Neutrophil (primary cell): ENCODE measurements at regions not wholly inside any gene's neighbourhood (a gene's known extent, or its start where the extent isn't known, plus 50 kb on each side); places are given as distances from the start of the nearest gene placed in this dataset.

Source experiments
- H3K27ac ChIP-seq: fragments of 200-600 bp; sonication (generic); 2 replicates; pipeline ENCODE4 v1.5.1; 2016; ENCODE audit warnings: mild to moderate bottlenecking, moderate library complexity
- H3K27me3 ChIP-seq: fragments of 200-600 bp; sonication (generic); 2 replicates; pipeline ENCODE4 v1.6.0; 2016; ENCODE audit warnings: mild to moderate bottlenecking
- H3K36me3 ChIP-seq: fragments of 200-600 bp; sonication (generic); 2 replicates; pipeline ENCODE4 v1.5.1; 2017
- H3K4me1 ChIP-seq, 2 experiments: fragments of 200-600 bp in 1 of 2; sonication (generic) in 1 of 2; 1 replicate in 1 of 2; 2 replicates in 1 of 2; pipeline versions ENCODE4 v1.5.1 to v1.6.1; 2013 to 2016; ENCODE audit warnings: low read depth in 1 of 2, low read length in 1 of 2, mild to moderate bottlenecking in 1 of 2, moderate library complexity in 1 of 2; ENCODE audit not compliant: control insufficient read depth in 1 of 2, insufficient read depth in 1 of 2
- H3K4me3 ChIP-seq, 2 experiments: fragments of 200-600 bp in 1 of 2; sonication (generic) in 1 of 2; 1 replicate in 1 of 2; 2 replicates in 1 of 2; pipeline ENCODE4 v1.5.1; 2013 to 2016; ENCODE audit warnings: low read depth in 1 of 2, low read length in 1 of 2, mild to moderate bottlenecking in 1 of 2, moderate library complexity in 1 of 2
- H3K9me3 ChIP-seq: fragments of 200-600 bp; sonication (generic); 2 replicates; pipeline ENCODE4 v1.5.1; 2016
- TF ChIP-seq, protein P1 (sequence below): fragments of 200-600 bp; sonication (generic); IDR thresholded peaks from 2 replicates; pipeline ENCODE4 v1.5.1; 2016; ENCODE audit warnings: antibody characterized with exemption

DNA sequence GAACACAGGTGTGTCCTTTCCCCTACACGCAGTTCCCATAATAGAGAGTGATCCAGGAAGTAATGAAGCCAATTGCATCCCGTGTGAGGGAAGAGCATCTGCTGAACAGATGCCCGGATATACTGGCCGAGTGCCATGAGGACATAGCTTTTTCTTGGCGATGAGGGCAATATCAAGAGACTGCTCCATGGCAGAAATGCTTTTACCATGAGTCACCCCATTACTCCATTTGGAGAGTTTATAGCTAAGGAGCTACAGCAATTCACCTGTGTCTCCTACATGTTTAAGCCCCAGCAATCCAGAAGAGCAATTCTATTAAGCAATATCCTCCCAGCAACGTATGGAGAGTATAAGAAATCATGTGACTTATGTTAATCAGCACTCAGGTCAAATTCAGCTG lies 222.0 kb upstream of the KLF4 start:
- H3K9me3 ChIP-seq: no peaks in the 10 kb centered on the region
- H3K27ac ChIP-seq: no peak overlapping the region
- no peaks in the 10 kb centered on the region for H3K27me3 ChIP-seq
- no peak overlapping the region for H3K4me3 ChIP-seq
- TF ChIP-seq, protein P1, sequence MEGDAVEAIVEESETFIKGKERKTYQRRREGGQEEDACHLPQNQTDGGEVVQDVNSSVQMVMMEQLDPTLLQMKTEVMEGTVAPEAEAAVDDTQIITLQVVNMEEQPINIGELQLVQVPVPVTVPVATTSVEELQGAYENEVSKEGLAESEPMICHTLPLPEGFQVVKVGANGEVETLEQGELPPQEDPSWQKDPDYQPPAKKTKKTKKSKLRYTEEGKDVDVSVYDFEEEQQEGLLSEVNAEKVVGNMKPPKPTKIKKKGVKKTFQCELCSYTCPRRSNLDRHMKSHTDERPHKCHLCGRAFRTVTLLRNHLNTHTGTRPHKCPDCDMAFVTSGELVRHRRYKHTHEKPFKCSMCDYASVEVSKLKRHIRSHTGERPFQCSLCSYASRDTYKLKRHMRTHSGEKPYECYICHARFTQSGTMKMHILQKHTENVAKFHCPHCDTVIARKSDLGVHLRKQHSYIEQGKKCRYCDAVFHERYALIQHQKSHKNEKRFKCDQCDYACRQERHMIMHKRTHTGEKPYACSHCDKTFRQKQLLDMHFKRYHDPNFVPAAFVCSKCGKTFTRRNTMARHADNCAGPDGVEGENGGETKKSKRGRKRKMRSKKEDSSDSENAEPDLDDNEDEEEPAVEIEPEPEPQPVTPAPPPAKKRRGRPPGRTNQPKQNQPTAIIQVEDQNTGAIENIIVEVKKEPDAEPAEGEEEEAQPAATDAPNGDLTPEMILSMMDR: no peak
- peaks cover 25 to 26% of the 10 kb centered on the region in 2 experiments for H3K4me1 ChIP-seq
- H3K36me3 ChIP-seq: no peaks in the 10 kb centered on the region

DNA sequence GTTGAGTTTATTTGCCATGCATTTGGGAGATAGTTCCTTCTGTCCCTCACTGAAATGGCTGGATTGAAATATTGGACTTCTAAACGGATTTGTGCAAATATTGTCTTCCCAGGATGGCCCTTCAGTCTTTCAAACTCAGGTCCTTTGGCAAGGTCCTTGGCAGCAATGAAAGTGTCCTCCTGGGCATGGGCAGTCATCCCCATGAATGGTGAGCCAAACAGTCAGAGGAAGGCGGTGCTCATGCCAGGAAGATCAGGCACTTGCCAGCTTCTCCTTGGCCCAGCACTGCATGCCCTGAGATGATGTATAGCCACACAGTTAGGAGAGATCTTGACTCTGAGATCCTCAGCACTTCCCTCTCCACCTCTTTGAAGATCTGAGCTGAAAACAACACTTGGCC lies 221.4 kb upstream of the KLF4 start:
- Histone ChIP-seq H3K4me1 (peaks cover 26 to 29% of the 10 kb centered on the region in 2 experiments), H3K4me3 (no peak overlapping the region), H3K9me3 (no peaks in the 10 kb centered on the region), H3K27ac (no peak overlapping the region), H3K27me3 (no peaks in the 10 kb centered on the region), H3K36me3 (no peaks in the 10 kb centered on the region)
- TF ChIP-seq, protein P1: no peak

- H3K9me3 ChIP-seq: no peaks in the 10 kb centered on the region
- TF ChIP-seq, protein P1: no peak
- H3K4me1 ChIP-seq: peaks cover 26 to 29% of the 10 kb centered on the region in 2 experiments
- no peak overlapping the region for H3K27ac ChIP-seq
- no peak overlapping the region for H3K4me3 ChIP-seq
- no peaks in the 10 kb centered on the region for H3K36me3 ChIP-seq
- no peaks in the 10 kb centered on the region for H3K27me3 ChIP-seq
Observed at GRCh38 chr9:107710546-107710945, 221.0 kb upstream of the KLF4 start.

DNA sequence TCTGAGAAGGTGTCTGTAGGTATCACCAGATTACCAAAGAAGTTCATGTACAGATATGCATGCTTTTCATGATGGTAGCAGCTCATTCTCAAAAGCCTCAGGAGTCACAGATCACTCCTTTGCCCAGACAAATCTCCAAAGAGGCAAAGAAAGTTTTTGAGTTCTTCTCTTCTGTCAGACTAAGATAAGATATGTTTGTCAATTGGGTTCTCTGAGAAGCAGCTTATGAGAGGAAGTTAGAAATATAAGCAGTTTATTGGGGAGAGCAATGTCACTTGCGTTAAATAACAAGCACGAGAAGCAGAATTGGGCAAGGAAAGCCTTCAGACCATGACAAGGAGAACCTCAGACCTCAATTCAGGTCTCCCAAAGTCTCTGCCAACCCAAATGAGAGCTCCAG lies 219.2 kb upstream of the KLF4 start:
- Histone ChIP-seq H3K27ac (no peak overlapping the region), H3K9me3 (no peaks in the 10 kb centered on the region), H3K4me1 (peaks cover 26 to 29% of the 10 kb centered on the region in 2 experiments), H3K4me3 (no peak overlapping the region), H3K27me3 (no peaks in the 10 kb centered on the region), H3K36me3 (no peaks in the 10 kb centered on the region)
- TF ChIP-seq, protein P1: no peak

GRCh38 chr9:107707915-107708441 lies 218.4 kb upstream of the KLF4 start:
- H3K27ac ChIP-seq: no peak overlapping the region

More at GRCh38 chr9:107707915-107708441, 218.4 kb upstream of the KLF4 start:
- TF ChIP-seq, protein P1: no peak
- Histone ChIP-seq H3K4me3 (no peak overlapping the region), H3K4me1 (peaks cover 23 to 24% of the 10 kb centered on the region in 2 experiments), H3K9me3 (no peaks in the 10 kb centered on the region), H3K27me3 (no peaks in the 10 kb centered on the region), H3K36me3 (no peaks in the 10 kb centered on the region)
